Body of pancreas (tissue), 4 donors: ENCODE measurements at regions not wholly inside any gene's neighbourhood (a gene's known extent, or its start where the extent isn't known, plus 50 kb on each side); places are given as distances from the start of the nearest gene placed in this dataset.

ENCODE experiments used
- CTCF ChIP-seq, 7 experiments: fragments of 450-650 bp in 4 of 7; fragments of 200-600 bp in 3 of 7; sonication (generic) in 3 of 7; IDR thresholded peaks; one replicate each; pipeline ENCODE4 v1.5.1; 2016 to 2019; ENCODE audit warnings: antibody characterized with exemption in 7 of 7
- POLR2A ChIP-seq, 3 donors: fragments of 450-650 bp; IDR thresholded peaks; one replicate each; pipeline ENCODE4 v1.6.1; 2016; ENCODE audit warnings: antibody characterized with exemption in 3 of 3, mild to moderate bottlenecking in 2 of 3

GRCh38 chr5:145210020-145210419 lies 625.1 kb downstream of the PRELID2 start:
- TF ChIP-seq CTCF (IDR thresholded peaks at IDR 0.05) (no peak), POLR2A (IDR thresholded peaks at IDR 0.05) (no peak)
